Neuronal stem cell (in vitro differentiated cells): ENCODE measurements at regions not wholly inside any gene's neighbourhood (a gene's known extent, or its start where the extent isn't known, plus 50 kb on each side); places are given as distances from the start of the nearest gene placed in this dataset.

Source experiments
- DNase-seq: peaks from one replicate; pipeline ENCODE4 v3.0.0-alpha.2; 2013; ENCODE audit warnings: low spot score
- H2AFZ ChIP-seq: one replicate; pipeline ENCODE4 v1.6.1; 2013; ENCODE audit warnings: mild to moderate bottlenecking, low read length, inconsistent platforms
- H2AK5ac ChIP-seq: 2 replicates; pipeline ENCODE4 v1.6.1; 2013; ENCODE audit warnings: low read depth, mild to moderate bottlenecking, inconsistent platforms, low read length, moderate library complexity, mixed read lengths
- H2BK120ac ChIP-seq: 2 replicates; pipeline ENCODE4 v1.6.1; 2013; ENCODE audit warnings: low read depth, mild to moderate bottlenecking, inconsistent platforms, low read length, moderate library complexity, mixed read lengths
- H2BK12ac ChIP-seq: one replicate; pipeline ENCODE4 v1.6.1; 2013; ENCODE audit warnings: low read length, inconsistent platforms
- H2BK15ac ChIP-seq: 2 replicates; pipeline ENCODE4 v1.6.1; 2013; ENCODE audit warnings: mild to moderate bottlenecking, low read length, inconsistent platforms, mixed read lengths
- H2BK5ac ChIP-seq: one replicate; pipeline ENCODE4 v1.6.1; 2013; ENCODE audit warnings: inconsistent platforms, mild to moderate bottlenecking, low read length, moderate library complexity
- H3K14ac ChIP-seq: one replicate; pipeline ENCODE4 v1.6.1; 2013; ENCODE audit warnings: low read length, inconsistent platforms
- H3K18ac ChIP-seq: 2 replicates; pipeline ENCODE4 v1.6.1; 2013; ENCODE audit warnings: low read length, inconsistent platforms
- H3K23ac ChIP-seq: 2 replicates; pipeline ENCODE4 v1.6.1; 2013; ENCODE audit warnings: low read depth, mild to moderate bottlenecking, mixed read lengths, low read length, inconsistent platforms; ENCODE audit not compliant: poor library complexity
- H3K27ac ChIP-seq: replicated peaks from 3 replicates; pipeline ENCODE4 v1.5.1; 2013; ENCODE audit warnings: low read length, inconsistent platforms
- H3K27me3 ChIP-seq, 3 experiments: 2 replicates each; pipeline ENCODE4 v1.6.1; 2013; ENCODE audit warnings: low read length in 3 of 3, mild to moderate bottlenecking in 2 of 3, inconsistent platforms in 1 of 3, low read depth in 1 of 3, mixed read lengths in 1 of 3, moderate library complexity in 1 of 3; ENCODE audit not compliant: control insufficient read depth in 3 of 3, insufficient read depth in 3 of 3
- H3K36me3 ChIP-seq, 2 donors: replicated peaks in 1 of 2; 2 replicates each; pipeline ENCODE4 v1.6.1; 2013; ENCODE audit warnings: low read length in 2 of 2; ENCODE audit not compliant: control insufficient read depth in 2 of 2, insufficient read depth in 2 of 2
- H3K4ac ChIP-seq: 2 replicates; pipeline ENCODE4 v1.6.1; 2013; ENCODE audit warnings: inconsistent platforms, mild to moderate bottlenecking, low read length, moderate library complexity
- H3K4me1 ChIP-seq, 2 donors: 1 replicate in 1 of 2; 2 replicates in 1 of 2; pipeline ENCODE4 v1.6.1; 2013; ENCODE audit warnings: low read length in 2 of 2, low read depth in 1 of 2; ENCODE audit not compliant: control insufficient read depth in 2 of 2, insufficient read depth in 1 of 2
- H3K4me2 ChIP-seq: one replicate; pipeline ENCODE4 v1.6.1; 2013; ENCODE audit warnings: mild to moderate bottlenecking, low read length, inconsistent platforms; ENCODE audit not compliant: insufficient read depth, poor library complexity, severe bottlenecking
- H3K4me3 ChIP-seq, 2 donors: 2 replicates each; pipeline ENCODE4 v1.5.1; 2013; ENCODE audit warnings: low read length in 2 of 2, mild to moderate bottlenecking in 2 of 2, inconsistent platforms in 1 of 2, moderate library complexity in 1 of 2
- H3K79me1 ChIP-seq: one replicate; pipeline ENCODE4 v1.6.1; 2013; ENCODE audit warnings: low read depth, mild to moderate bottlenecking, inconsistent platforms, low read length, moderate library complexity
- H3K9ac ChIP-seq: one replicate; pipeline ENCODE4 v1.6.1; 2013; ENCODE audit warnings: mild to moderate bottlenecking, low read depth, low read length, inconsistent platforms; ENCODE audit not compliant: poor library complexity
- H3K9me3 ChIP-seq, 2 donors: replicated peaks in 1 of 2; 2 replicates each; pipeline versions ENCODE3 to v1.6.1; 2013; ENCODE audit warnings: low read length in 2 of 2, mild to moderate bottlenecking in 2 of 2, inconsistent platforms in 1 of 2, low read depth in 1 of 2, mixed read lengths in 1 of 2, moderate library complexity in 1 of 2; ENCODE audit not compliant: control insufficient read depth in 2 of 2, insufficient read depth in 1 of 2
- H4K8ac ChIP-seq: one replicate; pipeline ENCODE4 v1.6.1; 2013; ENCODE audit warnings: low read depth, mild to moderate bottlenecking, inconsistent platforms, low read length, moderate library complexity
- H4K91ac ChIP-seq: one replicate; pipeline ENCODE4 v1.6.1; 2013; ENCODE audit warnings: low read length, low read depth, mild to moderate bottlenecking, inconsistent platforms; ENCODE audit not compliant: poor library complexity
- WGBS, 2 donors: extraction: QIAGEN DNeasy Blood & Tissue Kit; methylation state at CpG; one replicate each; pipeline ENCODE4 v1.1.7; 2013; ENCODE audit warnings: missing lambda C conversion rate in 2 of 2, mixed read lengths in 1 of 2; ENCODE audit not compliant: insufficient read length in 2 of 2, insufficient replicate concordance in 1 of 2; ENCODE audit errors: extremely low coverage in 2 of 2; 5-methylcytosine and 5-hydroxymethylcytosine counted together

- Histone ChIP-seq H2AK5ac (no peak overlapping the region), H3K23ac (no peak overlapping the region), H3K18ac (no peak overlapping the region), H3K4me3 (no peak overlapping the region), H3K36me3 (no peaks in the 10 kb centered on the region), H4K91ac (no peak overlapping the region), H3K4me1 (no peaks in the 10 kb centered on the region), H3K9ac (no peak overlapping the region), H3K79me1 (no peaks in the 10 kb centered on the region), H3K27me3 (no peaks in the 10 kb centered on the region), H3K4ac (no peak overlapping the region), H2AFZ (no peak overlapping the region), H2BK12ac (no peak overlapping the region), H3K27ac (no peak overlapping the region), H4K8ac (no peak overlapping the region), H3K14ac (no peak overlapping the region), H3K4me2 (no peak overlapping the region), H2BK5ac (no peak overlapping the region), H3K9me3 (no peaks in the 10 kb centered on the region), H2BK120ac (no peak overlapping the region), H2BK15ac (no peak overlapping the region)
- no peak for DNase-seq
- no CpG with 5 or more reads among the region's 5 CpGs for WGBS, 2 donors
Measured at GRCh38 chr2:151166410-151166809, 95.3 kb downstream of the RBM43 start.

- Histone ChIP-seq H3K79me1 (no peaks in the 10 kb centered on the region), H3K9ac (no peak overlapping the region), H3K18ac (no peak overlapping the region), H3K36me3 (no peaks in the 10 kb centered on the region), H3K9me3 (no peaks in the 10 kb centered on the region), H3K4ac (no peak overlapping the region), H2BK15ac (no peak overlapping the region), H3K4me1 (no peaks in the 10 kb centered on the region), H3K23ac (no peak overlapping the region), H2BK12ac (no peak overlapping the region), H3K4me2 (no peak overlapping the region), H2AK5ac (no peak overlapping the region), H4K8ac (no peak overlapping the region), H4K91ac (no peak overlapping the region), H2BK5ac (no peak overlapping the region), H3K14ac (no peak overlapping the region), H3K4me3 (no peak overlapping the region), H3K27ac (no peak overlapping the region), H2BK120ac (no peak overlapping the region), H3K27me3 (no peaks in the 10 kb centered on the region), H2AFZ (no peak overlapping the region)
- no peak for DNase-seq
- no CpG with 5 or more reads among the region's 5 CpGs for WGBS, 2 donors
Measured at GRCh38 chr2:151165105-151165684, 96.5 kb downstream of the RBM43 start.

GRCh38 chr2:151161821-151162551 lies 99.7 kb downstream of the RBM43 start:
- H2BK120ac ChIP-seq: no peak overlapping the region
- H3K4ac ChIP-seq: no peak overlapping the region
- H3K14ac ChIP-seq: no peak overlapping the region

GRCh38 chr2:151159109-151159662 lies 102.5 kb downstream of the RBM43 start:
- no peaks in the 10 kb centered on the region for H3K27me3 ChIP-seq
- H3K23ac ChIP-seq: no peak overlapping the region
- no peak overlapping the region for H3K27ac ChIP-seq
- H2BK5ac ChIP-seq: no peak overlapping the region
- no peak overlapping the region for H2BK12ac ChIP-seq
- no peak overlapping the region for H4K8ac ChIP-seq
- no CpG with 5 or more reads among the region's 2 CpGs for WGBS, 2 donors
- no peaks in the 10 kb centered on the region for H3K9me3 ChIP-seq
- no peak overlapping the region for H3K9ac ChIP-seq
- no peak overlapping the region for H2BK120ac ChIP-seq
- no peak overlapping the region for H3K14ac ChIP-seq
- H3K4ac ChIP-seq: no peak overlapping the region
- H3K4me1 ChIP-seq: peaks cover 3% of the 10 kb centered on the region in 2 donors
- no peak overlapping the region for H2AK5ac ChIP-seq
- no peak overlapping the region for H4K91ac ChIP-seq
- no peak overlapping the region for H3K4me2 ChIP-seq
- H3K4me3 ChIP-seq: no peak overlapping the region
- H2AFZ ChIP-seq: no peak overlapping the region
- no peaks in the 10 kb centered on the region for H3K79me1 ChIP-seq
- no peaks in the 10 kb centered on the region for H3K36me3 ChIP-seq
- no peak for DNase-seq
- no peak overlapping the region for H2BK15ac ChIP-seq
- no peak overlapping the region for H3K18ac ChIP-seq

More at GRCh38 chr2:151161821-151162551, 99.7 kb downstream of the RBM43 start:
- Histone ChIP-seq H2AFZ (no peak overlapping the region), H4K91ac (no peak overlapping the region), H3K27me3 (no peaks in the 10 kb centered on the region), H3K18ac (no peak overlapping the region), H3K4me2 (no peak overlapping the region), H3K36me3 (no peaks in the 10 kb centered on the region), H3K4me3 (no peak overlapping the region), H3K23ac (no peak overlapping the region), H3K79me1 (no peaks in the 10 kb centered on the region), H2BK5ac (no peak overlapping the region), H4K8ac (no peak overlapping the region), H2BK12ac (no peak overlapping the region), H3K9ac (no peak overlapping the region), H2AK5ac (no peak overlapping the region), H3K9me3 (no peaks in the 10 kb centered on the region), H3K4me1 (peaks cover 3% of the 10 kb centered on the region in 2 donors), H3K27ac (no peak overlapping the region), H2BK15ac (no peak overlapping the region)
- WGBS, 2 donors: no CpG with 5 or more reads among the region's 4 CpGs
- DNase-seq: no peak
